ENCODE measurements at regions not wholly inside any gene's neighbourhood (a gene's known extent, or its start where the extent isn't known, plus 50 kb on each side); places are given as distances from the start of the nearest gene placed in this dataset.

GRCh38 chr3:194905696-194906095 lies 220.0 kb downstream of the FAM43A start:
- Histone ChIP-seq H3K4me3 (ENCODE audit: low read depth, low read length) (no peak overlapping the region), H3K9me3 (ENCODE audit: severe bottlenecking) (no peaks in the 10 kb centered on the region), H3K27ac (no peak overlapping the region), H3K36me3 (no peaks in the 10 kb centered on the region), H3K27me3 (ENCODE audit: insufficient read depth, low read depth, severe bottlenecking) (no peaks in the 10 kb centered on the region)
- TF ChIP-seq CTCF (IDR thresholded peaks at IDR 0.05; ENCODE audit: low read depth, low read length), result no peak
- no peak for DNase-seq

- no peak for TF ChIP-seq CTCF (IDR thresholded peaks at IDR 0.05; ENCODE audit: low read depth, low read length)
- Histone ChIP-seq H3K27me3 (ENCODE audit: insufficient read depth, low read depth, severe bottlenecking) (no peaks in the 10 kb centered on the region), H3K4me3 (ENCODE audit: low read depth, low read length) (no peak overlapping the region), H3K27ac (no peak overlapping the region), H3K9me3 (ENCODE audit: severe bottlenecking) (no peaks in the 10 kb centered on the region), H3K36me3 (no peaks in the 10 kb centered on the region)
- DNase-seq, result no peak
These were observed 220.5 kb downstream of the FAM43A start for GRCh38 chr3:194906229-194906629.

GRCh38 chr3:194906970-194907629 lies 221.4 kb downstream of the FAM43A start:
- Histone ChIP-seq H3K27ac (no peak overlapping the region), H3K36me3 (no peaks in the 10 kb centered on the region), H3K4me3 (ENCODE audit: low read depth, low read length) (no peak overlapping the region), H3K27me3 (ENCODE audit: insufficient read depth, low read depth, severe bottlenecking) (no peaks in the 10 kb centered on the region), H3K9me3 (ENCODE audit: severe bottlenecking) (no peaks in the 10 kb centered on the region)
- TF ChIP-seq CTCF (IDR thresholded peaks at IDR 0.05; ENCODE audit: low read depth, low read length), result no peak
- no peak for DNase-seq

GRCh38 chr3:194907811-194908210 lies 222.1 kb downstream of the FAM43A start:
- H3K27ac ChIP-seq, result no peak overlapping the region
- H3K4me3 ChIP-seq (ENCODE audit: low read depth, low read length), result no peak overlapping the region
- H3K9me3 ChIP-seq (ENCODE audit: severe bottlenecking), result no peaks in the 10 kb centered on the region
- no peak for TF ChIP-seq CTCF (IDR thresholded peaks at IDR 0.05; ENCODE audit: low read depth, low read length)
- DNase-seq, result no peak
- H3K36me3 ChIP-seq, result no peaks in the 10 kb centered on the region
- no peaks in the 10 kb centered on the region for H3K27me3 ChIP-seq (ENCODE audit: insufficient read depth, low read depth, severe bottlenecking)

- Histone ChIP-seq H3K9me3 (ENCODE audit: severe bottlenecking) (no peaks in the 10 kb centered on the region), H3K36me3 (no peaks in the 10 kb centered on the region), H3K4me3 (ENCODE audit: low read depth, low read length) (no peak overlapping the region), H3K27ac (no peak overlapping the region), H3K27me3 (ENCODE audit: insufficient read depth, low read depth, severe bottlenecking) (no peaks in the 10 kb centered on the region)
- TF ChIP-seq CTCF (IDR thresholded peaks at IDR 0.05; ENCODE audit: low read depth, low read length), result no peak
- no peak for DNase-seq
These were observed 222.8 kb downstream of the FAM43A start for GRCh38 chr3:194908496-194908895.

GRCh38 chr3:194908972-194909371 lies 223.3 kb downstream of the FAM43A start:
- no peak for DNase-seq
- no peaks in the 10 kb centered on the region for H3K36me3 ChIP-seq
- no peaks in the 10 kb centered on the region for H3K9me3 ChIP-seq (ENCODE audit: severe bottlenecking)
- no peak for TF ChIP-seq CTCF (IDR thresholded peaks at IDR 0.05; ENCODE audit: low read depth, low read length)
- no peak overlapping the region for H3K4me3 ChIP-seq (ENCODE audit: low read depth, low read length)
- no peaks in the 10 kb centered on the region for H3K27me3 ChIP-seq (ENCODE audit: insufficient read depth, low read depth, severe bottlenecking)
- no peak overlapping the region for H3K27ac ChIP-seq

Data from WERI-Rb-1 (cell line).